ENCODE measurements at regions not wholly inside any gene's neighbourhood (a gene's known extent, or its start where the extent isn't known, plus 50 kb on each side); places are given as distances from the start of the nearest gene placed in this dataset.

- no peak overlapping the region for H2BK12ac ChIP-seq (ENCODE audit: low read length in 2 of 2)
- H2BK15ac ChIP-seq (ENCODE audit: low read depth, poor library complexity, severe bottlenecking), result no peak overlapping the region
- H3K18ac ChIP-seq (ENCODE audit: low read depth in 1 of 2, low read length in 2 of 2), result no peak overlapping the region
- H2AFZ ChIP-seq (ENCODE audit: low read depth, low read length), result no peak overlapping the region
- no peak overlapping the region for H3K4ac ChIP-seq (ENCODE audit: low read depth in 1 of 2, low read length in 2 of 2)
- H3K9me3 ChIP-seq (ENCODE audit: control insufficient read depth, low read length), result no peaks in the 10 kb centered on the region
- no peak overlapping the region for H3K27ac ChIP-seq (ENCODE audit: low read length, poor library complexity, severe bottlenecking)
- H2BK120ac ChIP-seq (ENCODE audit: low read depth, low read length), result no peak overlapping the region
- no peak for DNase-seq
- no peaks in the 10 kb centered on the region for H3K36me3 ChIP-seq (ENCODE audit: control insufficient read depth in 1 of 2, insufficient read depth in 2 of 2, low read depth in 1 of 2, low read length in 2 of 2)
- H2AK5ac ChIP-seq (ENCODE audit: low read length, severe bottlenecking), result no peak overlapping the region
- no peak overlapping the region for H4K91ac ChIP-seq (ENCODE audit: low read length)
- 100% methylated on average over 4 of the region's 6 CpGs for WGBS
- no peak overlapping the region for H3K23ac ChIP-seq (ENCODE audit: low read length in 2 of 2)
- H3K14ac ChIP-seq (ENCODE audit: low read length in 2 of 2), result no peak overlapping the region
- H3K4me2 ChIP-seq (ENCODE audit: low read length, poor library complexity, severe bottlenecking), result no peak overlapping the region
- H3K4me3 ChIP-seq (ENCODE audit: insufficient read depth in 1 of 2, low read depth in 1 of 2, low read length in 2 of 2), result no peak overlapping the region
- H4K8ac ChIP-seq (ENCODE audit: low read length), result no peak overlapping the region
- no peak overlapping the region for H2BK5ac ChIP-seq (ENCODE audit: low read depth, low read length, poor library complexity, severe bottlenecking)
- H3K27me3 ChIP-seq (ENCODE audit: control insufficient read depth in 1 of 2, insufficient read depth in 1 of 2, low read length in 2 of 2), result peaks cover 0 to 6% of the 10 kb centered on the region in 2 experiments
- H3K9ac ChIP-seq (ENCODE audit: low read length), result no peak overlapping the region
- H3K4me1 ChIP-seq (ENCODE audit: control insufficient read depth, insufficient read depth, low read depth, low read length), result no peaks in the 10 kb centered on the region
- no peaks in the 10 kb centered on the region for H3K79me1 ChIP-seq (replicated peaks; ENCODE audit: low read length, poor library complexity, severe bottlenecking)
Observed at GRCh38 chr14:30445852-30446251, 113.1 kb upstream of the G2E3 start.

GRCh38 chr14:30450631-30451545 is 108.1 kb upstream of the G2E3 start:
- H3K4me2 ChIP-seq (ENCODE audit: low read length, poor library complexity, severe bottlenecking), result no peak overlapping the region

GRCh38 chr14:30456296-30456695 is 102.7 kb upstream of the G2E3 start:
- Histone ChIP-seq H3K27me3 (ENCODE audit: control insufficient read depth in 1 of 2, insufficient read depth in 1 of 2, low read length in 2 of 2) (peaks cover 0 to 4% of the 10 kb centered on the region in 2 experiments), H4K91ac (ENCODE audit: low read length) (no peak overlapping the region), H3K4me1 (ENCODE audit: control insufficient read depth, insufficient read depth, low read depth, low read length) (no peaks in the 10 kb centered on the region), H2AK5ac (ENCODE audit: low read length, severe bottlenecking) (no peak overlapping the region), H2BK15ac (ENCODE audit: low read depth, poor library complexity, severe bottlenecking) (no peak overlapping the region), H3K23ac (ENCODE audit: low read length in 2 of 2) (no peak overlapping the region), H3K4me2 (ENCODE audit: low read length, poor library complexity, severe bottlenecking) (no peak overlapping the region), H2AFZ (ENCODE audit: low read depth, low read length) (no peak overlapping the region), H3K79me1 (replicated peaks; ENCODE audit: low read length, poor library complexity, severe bottlenecking) (no peaks in the 10 kb centered on the region), H3K4ac (ENCODE audit: low read depth in 1 of 2, low read length in 2 of 2) (no peak overlapping the region), H2BK5ac (ENCODE audit: low read depth, low read length, poor library complexity, severe bottlenecking) (no peak overlapping the region), H3K18ac (ENCODE audit: low read depth in 1 of 2, low read length in 2 of 2) (no peak overlapping the region), H3K9ac (ENCODE audit: low read length) (no peak overlapping the region), H2BK120ac (ENCODE audit: low read depth, low read length) (no peak overlapping the region), H3K14ac (ENCODE audit: low read length in 2 of 2) (no peak overlapping the region), H3K9me3 (ENCODE audit: control insufficient read depth, low read length) (no peaks in the 10 kb centered on the region), H2BK12ac (ENCODE audit: low read length in 2 of 2) (no peak overlapping the region), H3K4me3 (ENCODE audit: insufficient read depth in 1 of 2, low read depth in 1 of 2, low read length in 2 of 2) (no peak overlapping the region), H3K36me3 (ENCODE audit: control insufficient read depth in 1 of 2, insufficient read depth in 2 of 2, low read depth in 1 of 2, low read length in 2 of 2) (no peaks in the 10 kb centered on the region), H4K8ac (ENCODE audit: low read length) (no peak overlapping the region), H3K27ac (ENCODE audit: low read length, poor library complexity, severe bottlenecking) (no peak overlapping the region)
- 100% methylated on average over 1 of the region's 2 CpGs for WGBS
- no peak for DNase-seq

More at GRCh38 chr14:30450631-30451545, 108.1 kb upstream of the G2E3 start:
- Histone ChIP-seq H3K4ac (ENCODE audit: low read depth in 1 of 2, low read length in 2 of 2) (no peak overlapping the region), H2BK5ac (ENCODE audit: low read depth, low read length, poor library complexity, severe bottlenecking) (no peak overlapping the region), H3K4me3 (ENCODE audit: insufficient read depth in 1 of 2, low read depth in 1 of 2, low read length in 2 of 2) (no peak overlapping the region), H3K18ac (ENCODE audit: low read depth in 1 of 2, low read length in 2 of 2) (no peak overlapping the region), H2BK120ac (ENCODE audit: low read depth, low read length) (no peak overlapping the region), H2AK5ac (ENCODE audit: low read length, severe bottlenecking) (no peak overlapping the region), H3K23ac (ENCODE audit: low read length in 2 of 2) (no peak overlapping the region), H2AFZ (ENCODE audit: low read depth, low read length) (no peak overlapping the region), H3K4me1 (ENCODE audit: control insufficient read depth, insufficient read depth, low read depth, low read length) (no peaks in the 10 kb centered on the region), H3K14ac (ENCODE audit: low read length in 2 of 2) (no peak overlapping the region), H3K79me1 (replicated peaks; ENCODE audit: low read length, poor library complexity, severe bottlenecking) (no peaks in the 10 kb centered on the region), H3K9ac (ENCODE audit: low read length) (no peak overlapping the region), H3K27me3 (ENCODE audit: control insufficient read depth in 1 of 2, insufficient read depth in 1 of 2, low read length in 2 of 2) (peaks cover 0 to 3% of the 10 kb centered on the region in 2 experiments), H4K8ac (ENCODE audit: low read length) (no peak overlapping the region), H2BK12ac (ENCODE audit: low read length in 2 of 2) (no peak overlapping the region), H3K27ac (ENCODE audit: low read length, poor library complexity, severe bottlenecking) (no peak overlapping the region), H3K9me3 (ENCODE audit: control insufficient read depth, low read length) (no peaks in the 10 kb centered on the region), H4K91ac (ENCODE audit: low read length) (no peak overlapping the region), H3K36me3 (ENCODE audit: control insufficient read depth in 1 of 2, insufficient read depth in 2 of 2, low read depth in 1 of 2, low read length in 2 of 2) (no peaks in the 10 kb centered on the region), H2BK15ac (ENCODE audit: low read depth, poor library complexity, severe bottlenecking) (no peak overlapping the region)
- WGBS, result 80% methylated on average over 7 of the region's 8 CpGs
- no peak for DNase-seq

GRCh38 chr14:30462358-30462757 is 96.6 kb upstream of the G2E3 start:
- H3K9me3 ChIP-seq (ENCODE audit: control insufficient read depth, low read length), result no peaks in the 10 kb centered on the region
- H3K27ac ChIP-seq (ENCODE audit: low read length, poor library complexity, severe bottlenecking), result no peak overlapping the region
- H3K4me3 ChIP-seq (ENCODE audit: insufficient read depth in 1 of 2, low read depth in 1 of 2, low read length in 2 of 2), result no peak overlapping the region
- H2AFZ ChIP-seq (ENCODE audit: low read depth, low read length), result no peak overlapping the region
- no peak overlapping the region for H4K91ac ChIP-seq (ENCODE audit: low read length)
- H3K18ac ChIP-seq (ENCODE audit: low read depth in 1 of 2, low read length in 2 of 2), result no peak overlapping the region
- no peak overlapping the region for H2BK15ac ChIP-seq (ENCODE audit: low read depth, poor library complexity, severe bottlenecking)
- H3K9ac ChIP-seq (ENCODE audit: low read length), result no peak overlapping the region
- WGBS, result 80% methylated on average over 1 of the region's 3 CpGs
- no peak overlapping the region for H2AK5ac ChIP-seq (ENCODE audit: low read length, severe bottlenecking)
- H3K27me3 ChIP-seq (ENCODE audit: control insufficient read depth in 1 of 2, insufficient read depth in 1 of 2, low read length in 2 of 2), result peaks cover 0 to 13% of the 10 kb centered on the region in 2 experiments
- H3K79me1 ChIP-seq (replicated peaks; ENCODE audit: low read length, poor library complexity, severe bottlenecking), result no peaks in the 10 kb centered on the region
- H4K8ac ChIP-seq (ENCODE audit: low read length), result no peak overlapping the region
- no peak overlapping the region for H3K14ac ChIP-seq (ENCODE audit: low read length in 2 of 2)
- H3K4ac ChIP-seq (ENCODE audit: low read depth in 1 of 2, low read length in 2 of 2), result no peak overlapping the region
- no peak overlapping the region for H3K4me2 ChIP-seq (ENCODE audit: low read length, poor library complexity, severe bottlenecking)
- H3K4me1 ChIP-seq (ENCODE audit: control insufficient read depth, insufficient read depth, low read depth, low read length), result no peaks in the 10 kb centered on the region
- H3K23ac ChIP-seq (ENCODE audit: low read length in 2 of 2), result no peak overlapping the region
- no peak overlapping the region for H2BK120ac ChIP-seq (ENCODE audit: low read depth, low read length)
- H2BK12ac ChIP-seq (ENCODE audit: low read length in 2 of 2), result no peak overlapping the region
- H3K36me3 ChIP-seq (ENCODE audit: control insufficient read depth in 1 of 2, insufficient read depth in 2 of 2, low read depth in 1 of 2, low read length in 2 of 2), result no peaks in the 10 kb centered on the region
- H2BK5ac ChIP-seq (ENCODE audit: low read depth, low read length, poor library complexity, severe bottlenecking), result no peak overlapping the region
- DNase-seq, result no peak
